RWPE2 (cell line): ENCODE measurements at regions not wholly inside any gene's neighbourhood (a gene's known extent, or its start where the extent isn't known, plus 50 kb on each side); places are given as distances from the start of the nearest gene placed in this dataset.

Source experiments
- ATAC-seq: fragments of 200-7000 bp; cut with Tn5 transposase; 3 replicates; pipeline ENCODE4 v1.9.1; 2021; ENCODE audit warnings: low read depth
- DNase-seq: peaks from one replicate; pipeline ENCODE4 v3.0.0-alpha.2; 2020; ENCODE audit warnings: low spot score
- H3K27ac ChIP-seq: fragments of 450-650 bp; 2 replicates; pipeline ENCODE4 v1.5.1; 2017; ENCODE audit warnings: mild to moderate bottlenecking; ENCODE audit not compliant: poor library complexity, severe bottlenecking
- H3K27me3 ChIP-seq: fragments of 250-450 bp; sonication (Bioruptor Pico); 2 replicates; pipeline ENCODE4 v1.5.1; 2021; ENCODE audit warnings: mild to moderate bottlenecking, moderate library complexity; ENCODE audit not compliant: insufficient read depth, poor library complexity, severe bottlenecking
- H3K36me3 ChIP-seq: fragments of 250-450 bp; sonication (Bioruptor Pico); 2 replicates; pipeline ENCODE4 v1.5.1; 2020; ENCODE audit warnings: low read depth, mild to moderate bottlenecking, moderate library complexity
- H3K4me1 ChIP-seq: fragments of 250-450 bp; sonication (Bioruptor Pico); 2 replicates; pipeline ENCODE4 v1.5.1; 2021; ENCODE audit warnings: mild to moderate bottlenecking, moderate library complexity; ENCODE audit not compliant: insufficient read depth, poor library complexity, severe bottlenecking
- H3K4me3 ChIP-seq: fragments of 250-450 bp; sonication (Bioruptor Pico); 2 replicates; pipeline ENCODE4 v1.5.1; 2021; ENCODE audit warnings: mild to moderate bottlenecking, moderate library complexity; ENCODE audit not compliant: severe bottlenecking
- H3K9me3 ChIP-seq: fragments of 250-450 bp; sonication (Bioruptor Pico); 2 replicates; pipeline ENCODE4 v1.5.1; 2021; ENCODE audit warnings: mild to moderate bottlenecking, moderate library complexity; ENCODE audit not compliant: severe bottlenecking
- TF ChIP-seq, protein P1 (sequence below): fragments of 450-650 bp; IDR thresholded peaks from one replicate; pipeline ENCODE4 v1.5.1; 2017; ENCODE audit warnings: mild to moderate bottlenecking, moderate library complexity; ENCODE audit not compliant: poor library complexity, severe bottlenecking

GRCh38 chr9:20199111-20199510 is 410.3 kb upstream of the SLC24A2 start:
- ATAC-seq = 0 out of 3 replicates have a peak, but pooled peaks have one; percentile 41
- H3K9me3 ChIP-seq = no peaks in the 10 kb centered on the region
- no peak for DNase-seq
- H3K36me3 ChIP-seq = no peaks in the 10 kb centered on the region
- TF ChIP-seq, protein P1, sequence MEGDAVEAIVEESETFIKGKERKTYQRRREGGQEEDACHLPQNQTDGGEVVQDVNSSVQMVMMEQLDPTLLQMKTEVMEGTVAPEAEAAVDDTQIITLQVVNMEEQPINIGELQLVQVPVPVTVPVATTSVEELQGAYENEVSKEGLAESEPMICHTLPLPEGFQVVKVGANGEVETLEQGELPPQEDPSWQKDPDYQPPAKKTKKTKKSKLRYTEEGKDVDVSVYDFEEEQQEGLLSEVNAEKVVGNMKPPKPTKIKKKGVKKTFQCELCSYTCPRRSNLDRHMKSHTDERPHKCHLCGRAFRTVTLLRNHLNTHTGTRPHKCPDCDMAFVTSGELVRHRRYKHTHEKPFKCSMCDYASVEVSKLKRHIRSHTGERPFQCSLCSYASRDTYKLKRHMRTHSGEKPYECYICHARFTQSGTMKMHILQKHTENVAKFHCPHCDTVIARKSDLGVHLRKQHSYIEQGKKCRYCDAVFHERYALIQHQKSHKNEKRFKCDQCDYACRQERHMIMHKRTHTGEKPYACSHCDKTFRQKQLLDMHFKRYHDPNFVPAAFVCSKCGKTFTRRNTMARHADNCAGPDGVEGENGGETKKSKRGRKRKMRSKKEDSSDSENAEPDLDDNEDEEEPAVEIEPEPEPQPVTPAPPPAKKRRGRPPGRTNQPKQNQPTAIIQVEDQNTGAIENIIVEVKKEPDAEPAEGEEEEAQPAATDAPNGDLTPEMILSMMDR = no peak
- no peak overlapping the region for H3K4me3 ChIP-seq
- H3K27ac ChIP-seq = no peak overlapping the region
- H3K27me3 ChIP-seq = no peaks in the 10 kb centered on the region
- H3K4me1 ChIP-seq = no peaks in the 10 kb centered on the region

DNA sequence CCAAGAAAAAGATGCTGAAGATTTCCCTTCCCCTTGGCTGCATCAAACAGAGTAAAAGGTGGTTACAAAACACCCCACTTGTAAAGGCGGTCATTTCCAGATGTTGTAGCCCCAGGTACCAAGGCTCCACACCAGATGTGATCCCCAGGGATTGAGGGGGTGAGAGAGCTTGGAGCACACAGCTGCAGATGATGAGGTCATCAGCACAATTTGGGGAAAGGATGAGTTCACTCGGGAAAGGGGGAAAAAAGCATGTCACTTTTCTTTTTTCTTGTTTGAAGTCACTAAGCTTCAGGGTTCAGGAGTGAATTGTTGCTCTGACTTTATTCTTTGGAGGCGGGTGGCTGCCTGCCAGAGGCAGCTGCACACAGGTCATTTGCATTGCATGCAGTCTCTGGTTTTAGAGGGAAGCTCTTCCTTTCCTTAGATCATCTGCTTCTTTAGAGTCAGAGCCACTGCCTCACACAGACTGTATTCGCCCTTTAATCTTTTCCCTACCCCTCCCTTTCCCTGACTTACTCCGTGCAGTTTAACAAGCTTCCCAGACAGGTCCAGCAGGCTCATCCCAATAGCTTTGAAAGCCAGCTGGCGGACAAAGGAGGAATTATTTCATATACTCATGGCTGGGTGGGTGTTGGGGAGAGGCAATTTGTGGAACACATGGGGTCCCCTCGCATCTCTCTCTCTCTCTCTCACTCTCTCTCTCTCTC is 409.3 kb upstream of the SLC24A2 start:
- Histone ChIP-seq H3K4me3 (no peak overlapping the region), H3K27ac (no peak overlapping the region), H3K27me3 (no peaks in the 10 kb centered on the region), H3K4me1 (no peaks in the 10 kb centered on the region), H3K9me3 (no peaks in the 10 kb centered on the region), H3K36me3 (no peaks in the 10 kb centered on the region)
- ATAC-seq (peak; percentile 40; the same call in 2 of the 3 replicates), DNase-seq (no peak)
- TF ChIP-seq, protein P1 = no peak

DNA sequence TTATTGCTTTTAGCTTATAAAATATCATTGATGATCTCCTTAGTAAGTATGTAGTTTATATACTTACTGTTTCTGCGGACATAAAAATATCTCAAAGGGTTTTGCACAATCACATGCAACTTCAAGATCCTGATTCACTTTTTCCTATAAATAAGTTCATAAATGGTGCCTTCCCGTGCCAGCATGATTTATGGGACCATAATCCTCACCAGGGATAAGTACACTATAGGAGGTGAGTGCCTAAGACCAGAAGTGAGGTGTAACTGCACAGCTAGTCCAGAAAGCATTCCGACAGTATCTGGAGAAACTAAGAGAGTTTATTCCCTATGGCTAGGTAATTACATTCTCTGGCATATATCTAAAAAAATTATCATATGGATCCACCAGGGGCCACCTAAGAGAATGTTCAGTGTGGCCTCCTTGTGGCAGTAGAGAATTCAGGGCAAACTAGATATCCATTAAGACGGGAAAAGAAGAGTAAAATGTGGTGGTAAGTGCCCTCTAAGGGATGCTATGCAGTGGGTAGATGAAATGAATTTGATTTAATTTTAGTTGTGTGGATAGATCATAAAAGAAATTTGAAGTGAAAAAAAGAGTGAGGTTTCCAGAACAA is 402.5 kb upstream of the SLC24A2 start:
- TF ChIP-seq, protein P1 = peak; percentile 10
- H3K27me3 ChIP-seq = no peaks in the 10 kb centered on the region
- no peak for DNase-seq
- peak; percentile 44; the same call in 1 of the 3 replicates for ATAC-seq
- no peak overlapping the region for H3K27ac ChIP-seq
- no peaks in the 10 kb centered on the region for H3K36me3 ChIP-seq
- H3K9me3 ChIP-seq = no peaks in the 10 kb centered on the region
- no peaks in the 10 kb centered on the region for H3K4me1 ChIP-seq
- no peak overlapping the region for H3K4me3 ChIP-seq

DNA sequence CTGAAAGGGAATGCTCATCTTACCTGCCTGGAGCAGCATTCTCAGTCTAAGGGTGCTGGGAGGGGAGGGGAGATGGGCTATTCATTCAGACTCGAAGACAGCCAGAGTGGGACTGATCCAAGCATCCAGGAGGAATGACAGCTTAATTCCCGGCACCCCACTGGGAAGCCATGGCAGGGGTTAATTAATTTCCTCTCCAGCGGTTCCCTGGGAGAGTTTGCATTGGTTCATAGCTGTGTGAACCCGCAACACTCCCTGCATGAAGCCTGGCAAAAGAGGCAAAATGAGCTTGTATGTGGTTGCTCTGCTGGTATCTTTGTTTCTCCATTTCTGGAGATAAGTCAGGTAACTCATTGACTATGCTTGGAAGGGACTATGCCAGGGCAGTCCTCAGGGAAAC is 401.0 kb upstream of the SLC24A2 start:
- DNase-seq = no peak
- Histone ChIP-seq H3K9me3 (no peaks in the 10 kb centered on the region), H3K27me3 (no peaks in the 10 kb centered on the region), H3K4me3 (no peak overlapping the region), H3K36me3 (no peaks in the 10 kb centered on the region), H3K4me1 (no peaks in the 10 kb centered on the region), H3K27ac (no peak overlapping the region)
- ATAC-seq = no peak
- TF ChIP-seq, protein P1 = no peak
